PC-3 (cell line): ENCODE measurements at regions not wholly inside any gene's neighbourhood (a gene's known extent, or its start where the extent isn't known, plus 50 kb on each side); places are given as distances from the start of the nearest gene placed in this dataset.

ENCODE experiments used
- ATAC-seq: fragments of 200-7000 bp; cut with Tn5 transposase; 2 replicates; pipeline ENCODE4 v1.9.1; 2020; ENCODE audit warnings: mild to moderate bottlenecking, moderate library complexity
- BruUV-seq: library from RNA; stranded (reverse); fragments of 400-500 nt; replicated peaks from 2 replicates; lab custom pipeline; 2021; lab: Mats Ljungman, UMichigan
- CTCF ChIA-PET: fragments of 300-600 bp; sonication (Branson Sonifier 250); formaldehyde crosslinking; loops from one replicate; lab custom pipeline; 2022; ENCODE audit warnings: antibody characterized with exemption; lab: Charles Lee
- POLR2A ChIA-PET: fragments of 300-600 bp; sonication (Branson Sonifier 250); formaldehyde crosslinking; loops from one replicate; lab custom pipeline; 2022; ENCODE audit warnings: antibody characterized with exemption; ENCODE audit not compliant: unreplicated experiment; lab: Charles Lee
- DNase-seq: peaks from one replicate; pipeline ENCODE4 v3.0.0-alpha.2; 2015
- H2AFZ ChIP-seq: fragments of 300-600 bp; sonication (generic); 2 replicates; pipeline ENCODE4 v1.6.0; 2016; ENCODE audit warnings: antibody characterized with exemption, low read length
- H3F3A ChIP-seq: fragments of 300-600 bp; sonication (generic); one replicate; pipeline ENCODE4 v1.6.0; 2017; ENCODE audit warnings: antibody characterized with exemption, low read length, control low read depth, mild to moderate bottlenecking; ENCODE audit not compliant: unreplicated experiment
- H3K27ac ChIP-seq: fragments of 300-600 bp; sonication (generic); 2 replicates; pipeline ENCODE4 v1.5.1; 2016; ENCODE audit warnings: mild to moderate bottlenecking, low read length
- H3K27me3 ChIP-seq: fragments of 300-600 bp; sonication (generic); 2 replicates; pipeline ENCODE4 v1.6.1; 2016; ENCODE audit warnings: low read length, mixed read lengths
- H3K36me3 ChIP-seq: fragments of 300-600 bp; sonication (generic); 2 replicates; pipeline ENCODE4 v1.6.1; 2016; ENCODE audit warnings: low read depth, mixed run types, low read length, mixed read lengths
- H3K4me1 ChIP-seq: fragments of 300-600 bp; sonication (generic); 2 replicates; pipeline ENCODE4 v1.5.1; 2016; ENCODE audit warnings: low read length; ENCODE audit not compliant: insufficient read depth
- H3K4me2 ChIP-seq: fragments of 300-600 bp; sonication (generic); 2 replicates; pipeline ENCODE4 v1.6.0; 2016; ENCODE audit warnings: low read length
- H3K4me3 ChIP-seq: fragments of 300-600 bp; sonication (generic); 2 replicates; pipeline ENCODE4 v1.5.1; 2016; ENCODE audit warnings: mild to moderate bottlenecking, low read length, mixed read lengths
- H3K79me2 ChIP-seq: fragments of 300-600 bp; sonication (generic); 2 replicates; pipeline ENCODE4 v1.6.1; 2017; ENCODE audit warnings: low read length, mixed read lengths
- H3K9ac ChIP-seq: fragments of 300-600 bp; sonication (generic); 2 replicates; pipeline ENCODE4 v1.6.0; 2016; ENCODE audit warnings: mild to moderate bottlenecking, low read length
- H3K9me2 ChIP-seq: fragments of 300-600 bp; sonication (generic); replicated peaks from 2 replicates; pipeline ENCODE4 v1.6.1; 2016; ENCODE audit warnings: mixed run types, low read length, mixed read lengths
- H3K9me3 ChIP-seq: fragments of 300-600 bp; sonication (generic); 2 replicates; pipeline ENCODE4 v1.6.1; 2016; ENCODE audit warnings: low read length, mixed read lengths
- H4K20me1 ChIP-seq: fragments of 300-600 bp; sonication (generic); 2 replicates; pipeline ENCODE4 v1.6.1; 2016; ENCODE audit warnings: low read length, mixed read lengths
- EZH2 ChIP-seq: fragments of 300-600 bp; sonication (generic); IDR thresholded peaks from one replicate; pipeline ENCODE4 v1.6.1; 2017; ENCODE audit warnings: antibody characterized with exemption, mild to moderate bottlenecking, low read length; ENCODE audit not compliant: unreplicated experiment
- EZH2phosphoT487 ChIP-seq: fragments of 300-600 bp; sonication (generic); IDR thresholded peaks from 2 replicates; pipeline ENCODE4 v1.6.1; 2018; ENCODE audit warnings: mild to moderate bottlenecking, antibody characterized with exemption, low read length, borderline replicate concordance
- intact Hi-C: fragments of 100-400 bp; cut with micrococcal nuclease; formaldehyde crosslinking; loops from 2 replicates; pipeline ENCODE4 v1.9.0; 2023
- TF ChIP-seq, protein P1 (sequence below): fragments of 300-600 bp; sonication (generic); conservative IDR thresholded peaks from 2 replicates; pipeline ENCODE4 v1.5.1; 2017; ENCODE audit warnings: antibody characterized with exemption, low read depth, mild to moderate bottlenecking, low read length

GRCh38 chr4:89369581-89369980 is 62.0 kb upstream of the GPRIN3 start:
- no peaks in the 10 kb centered on the region for H3F3A ChIP-seq
- H3K27me3 ChIP-seq = peaks cover 16% of the 10 kb centered on the region
- H3K27ac ChIP-seq = no peak overlapping the region
- H2AFZ ChIP-seq = no peak overlapping the region
- no peak for TF ChIP-seq EZH2phosphoT487
- TF ChIP-seq EZH2 = no peak
- TF ChIP-seq, protein P1, sequence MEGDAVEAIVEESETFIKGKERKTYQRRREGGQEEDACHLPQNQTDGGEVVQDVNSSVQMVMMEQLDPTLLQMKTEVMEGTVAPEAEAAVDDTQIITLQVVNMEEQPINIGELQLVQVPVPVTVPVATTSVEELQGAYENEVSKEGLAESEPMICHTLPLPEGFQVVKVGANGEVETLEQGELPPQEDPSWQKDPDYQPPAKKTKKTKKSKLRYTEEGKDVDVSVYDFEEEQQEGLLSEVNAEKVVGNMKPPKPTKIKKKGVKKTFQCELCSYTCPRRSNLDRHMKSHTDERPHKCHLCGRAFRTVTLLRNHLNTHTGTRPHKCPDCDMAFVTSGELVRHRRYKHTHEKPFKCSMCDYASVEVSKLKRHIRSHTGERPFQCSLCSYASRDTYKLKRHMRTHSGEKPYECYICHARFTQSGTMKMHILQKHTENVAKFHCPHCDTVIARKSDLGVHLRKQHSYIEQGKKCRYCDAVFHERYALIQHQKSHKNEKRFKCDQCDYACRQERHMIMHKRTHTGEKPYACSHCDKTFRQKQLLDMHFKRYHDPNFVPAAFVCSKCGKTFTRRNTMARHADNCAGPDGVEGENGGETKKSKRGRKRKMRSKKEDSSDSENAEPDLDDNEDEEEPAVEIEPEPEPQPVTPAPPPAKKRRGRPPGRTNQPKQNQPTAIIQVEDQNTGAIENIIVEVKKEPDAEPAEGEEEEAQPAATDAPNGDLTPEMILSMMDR = no peak
- H3K36me3 ChIP-seq = no peaks in the 10 kb centered on the region
- no peaks in the 10 kb centered on the region for H3K9me3 ChIP-seq
- intact Hi-C loops = no loop called here
- no peak overlapping the region for H3K4me2 ChIP-seq
- H3K9me2 ChIP-seq = no peaks in the 10 kb centered on the region
- POLR2A ChIA-PET = no interaction called here
- no peaks in the 10 kb centered on the region for H4K20me1 ChIP-seq
- H3K79me2 ChIP-seq = no peaks in the 10 kb centered on the region
- ATAC-seq = no peak
- no peaks in the 10 kb centered on the region for H3K4me1 ChIP-seq
- no TSS peak for BruUV-seq
- CTCF ChIA-PET = no interaction called here
- no peak overlapping the region for H3K9ac ChIP-seq
- H3K4me3 ChIP-seq = no peak overlapping the region
- DNase-seq = no peak

DNA sequence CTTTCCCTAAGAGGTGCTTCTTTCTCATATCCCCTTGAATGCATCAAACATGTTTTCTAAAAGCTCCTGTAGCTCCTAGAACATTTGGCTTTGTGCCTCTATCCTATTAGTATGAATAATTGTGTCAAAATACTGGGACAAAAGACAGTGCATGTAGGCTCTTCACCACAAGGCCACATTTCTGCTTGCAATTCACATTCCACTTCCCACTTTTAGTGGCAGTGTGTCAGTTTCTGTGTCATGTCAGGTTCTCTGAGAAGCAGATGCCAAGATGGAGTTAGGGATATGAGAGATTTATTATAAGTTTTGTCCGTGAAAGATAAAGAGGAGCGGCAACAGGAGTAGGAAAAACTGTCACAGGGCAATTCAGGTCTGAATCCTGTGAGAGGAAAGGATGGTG is 61.3 kb upstream of the GPRIN3 start:
- BruUV-seq = no TSS peak
- no peak overlapping the region for H3K9ac ChIP-seq
- no peaks in the 10 kb centered on the region for H3K4me1 ChIP-seq
- CTCF ChIA-PET = no interaction called here
- no peak overlapping the region for H3K27ac ChIP-seq
- H2AFZ ChIP-seq = no peak overlapping the region
- H3F3A ChIP-seq = no peaks in the 10 kb centered on the region
- DNase-seq (no peak), ATAC-seq (no peak)
- no peaks in the 10 kb centered on the region for H3K79me2 ChIP-seq
- no peak overlapping the region for H3K4me3 ChIP-seq
- no peaks in the 10 kb centered on the region for H4K20me1 ChIP-seq
- intact Hi-C loops = no loop called here
- POLR2A ChIA-PET = no interaction called here
- H3K27me3 ChIP-seq = peaks cover 13% of the 10 kb centered on the region
- no peaks in the 10 kb centered on the region for H3K9me3 ChIP-seq
- H3K4me2 ChIP-seq = no peak overlapping the region
- TF ChIP-seq EZH2 = no peak
- no peak for TF ChIP-seq EZH2phosphoT487
- TF ChIP-seq, protein P1 = no peak
- no peaks in the 10 kb centered on the region for H3K9me2 ChIP-seq
- no peaks in the 10 kb centered on the region for H3K36me3 ChIP-seq

- POLR2A ChIA-PET = no interaction called here
These were observed 58.2 kb upstream of the GPRIN3 start for GRCh38 chr4:89365776-89366175.

More at GRCh38 chr4:89365776-89366175, 58.2 kb upstream of the GPRIN3 start:
- Histone ChIP-seq H3K36me3 (no peaks in the 10 kb centered on the region), H3K9me2 (no peaks in the 10 kb centered on the region), H3F3A (no peaks in the 10 kb centered on the region), H3K9ac (no peak overlapping the region), H3K4me1 (no peaks in the 10 kb centered on the region), H3K4me2 (no peak overlapping the region), H3K9me3 (no peaks in the 10 kb centered on the region), H3K4me3 (no peak overlapping the region), H4K20me1 (no peaks in the 10 kb centered on the region), H3K27ac (no peak overlapping the region), H2AFZ (no peak overlapping the region), H3K79me2 (no peaks in the 10 kb centered on the region), H3K27me3 (peaks cover 17% of the 10 kb centered on the region)
- CTCF ChIA-PET = no interaction called here
- TF ChIP-seq EZH2 (no peak), EZH2phosphoT487 (no peak)
- TF ChIP-seq, protein P1 = no peak
- no peak for DNase-seq
- BruUV-seq = no TSS peak
- intact Hi-C loops = no loop called here
- no peak for ATAC-seq
